Mesothelial cell of epicardium (in vitro differentiated cells): ENCODE measurements at regions not wholly inside any gene's neighbourhood (a gene's known extent, or its start where the extent isn't known, plus 50 kb on each side); places are given as distances from the start of the nearest gene placed in this dataset.

Experiments used
- DNase-seq, 2 experiments: peaks; one replicate each; pipeline ENCODE4 v3.0.0; 2021; ENCODE audit warnings: low spot score in 2 of 2; ENCODE audit not compliant: unreplicated experiment in 2 of 2
- H3K27ac Mint-ChIP-seq: 2 replicates; pipeline ENCODE4 v1.8.0; 2021; ENCODE audit warnings: mixed read lengths
- H3K27me3 Mint-ChIP-seq: 2 replicates; pipeline ENCODE4 v1.8.0; 2021; ENCODE audit warnings: low read depth, mixed read lengths
- H3K36me3 Mint-ChIP-seq: 2 replicates; pipeline ENCODE4 v1.8.0; 2021; ENCODE audit warnings: mixed read lengths
- H3K4me1 Mint-ChIP-seq: 2 replicates; pipeline ENCODE4 v1.8.0; 2021; ENCODE audit warnings: mixed read lengths
- H3K4me3 Mint-ChIP-seq: 2 replicates; pipeline ENCODE4 v1.8.0; 2021; ENCODE audit warnings: mild to moderate bottlenecking, moderate library complexity, mixed read lengths
- H3K9me3 Mint-ChIP-seq: 2 replicates; pipeline ENCODE4 v1.8.0; 2021; ENCODE audit warnings: mixed read lengths
- TF ChIP-seq, protein P1 (sequence below): fragments of 200-600 bp; sonication (generic); IDR thresholded peaks from one replicate; pipeline ENCODE4 v1.5.0; 2021; ENCODE audit warnings: antibody characterized with exemption; ENCODE audit not compliant: unreplicated experiment

DNA sequence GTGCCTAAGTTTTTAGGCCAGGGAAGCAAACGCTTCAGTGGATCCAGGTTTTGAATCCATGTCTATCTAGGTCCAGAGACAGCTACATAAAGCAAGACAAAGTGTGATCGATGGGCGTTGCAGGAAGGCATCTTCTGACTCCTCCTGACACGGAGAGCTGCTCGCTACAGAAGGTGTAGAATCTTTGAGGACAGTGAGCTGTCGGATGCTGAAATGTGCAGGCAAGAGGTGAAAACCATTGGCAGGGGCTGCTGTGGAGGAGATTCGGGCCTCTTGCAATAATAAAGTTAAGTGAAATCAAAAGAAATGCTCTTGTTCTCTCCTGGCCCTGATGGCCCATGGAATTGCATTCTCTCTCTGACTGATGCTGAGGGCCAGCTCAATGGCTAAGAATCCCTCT, 336.2 kb downstream of the CYRIA start:
- H3K9me3 Mint-ChIP-seq, result no peaks in the 10 kb centered on the region
- H3K4me1 Mint-ChIP-seq, result peaks cover 77% of the 10 kb centered on the region
- peak overlapping the region; percentile 91 for H3K27ac Mint-ChIP-seq
- TF ChIP-seq, protein P1, sequence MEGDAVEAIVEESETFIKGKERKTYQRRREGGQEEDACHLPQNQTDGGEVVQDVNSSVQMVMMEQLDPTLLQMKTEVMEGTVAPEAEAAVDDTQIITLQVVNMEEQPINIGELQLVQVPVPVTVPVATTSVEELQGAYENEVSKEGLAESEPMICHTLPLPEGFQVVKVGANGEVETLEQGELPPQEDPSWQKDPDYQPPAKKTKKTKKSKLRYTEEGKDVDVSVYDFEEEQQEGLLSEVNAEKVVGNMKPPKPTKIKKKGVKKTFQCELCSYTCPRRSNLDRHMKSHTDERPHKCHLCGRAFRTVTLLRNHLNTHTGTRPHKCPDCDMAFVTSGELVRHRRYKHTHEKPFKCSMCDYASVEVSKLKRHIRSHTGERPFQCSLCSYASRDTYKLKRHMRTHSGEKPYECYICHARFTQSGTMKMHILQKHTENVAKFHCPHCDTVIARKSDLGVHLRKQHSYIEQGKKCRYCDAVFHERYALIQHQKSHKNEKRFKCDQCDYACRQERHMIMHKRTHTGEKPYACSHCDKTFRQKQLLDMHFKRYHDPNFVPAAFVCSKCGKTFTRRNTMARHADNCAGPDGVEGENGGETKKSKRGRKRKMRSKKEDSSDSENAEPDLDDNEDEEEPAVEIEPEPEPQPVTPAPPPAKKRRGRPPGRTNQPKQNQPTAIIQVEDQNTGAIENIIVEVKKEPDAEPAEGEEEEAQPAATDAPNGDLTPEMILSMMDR, result no peak
- H3K36me3 Mint-ChIP-seq, result no peaks in the 10 kb centered on the region
- no peaks in the 10 kb centered on the region for H3K27me3 Mint-ChIP-seq
- no peak overlapping the region for H3K4me3 Mint-ChIP-seq
- DNase-seq, result no peak

- Mint-ChIP-seq H3K9me3 (no peaks in the 10 kb centered on the region), H3K27ac (peak overlapping the region; percentile 91), H3K36me3 (no peaks in the 10 kb centered on the region), H3K4me1 (peaks cover 73% of the 10 kb centered on the region), H3K27me3 (no peaks in the 10 kb centered on the region), H3K4me3 (no peak overlapping the region)
- no peak for DNase-seq
- TF ChIP-seq, protein P1, result no peak
These were observed 337.0 kb downstream of the CYRIA start for GRCh38 chr2:16328521-16329190.

DNA sequence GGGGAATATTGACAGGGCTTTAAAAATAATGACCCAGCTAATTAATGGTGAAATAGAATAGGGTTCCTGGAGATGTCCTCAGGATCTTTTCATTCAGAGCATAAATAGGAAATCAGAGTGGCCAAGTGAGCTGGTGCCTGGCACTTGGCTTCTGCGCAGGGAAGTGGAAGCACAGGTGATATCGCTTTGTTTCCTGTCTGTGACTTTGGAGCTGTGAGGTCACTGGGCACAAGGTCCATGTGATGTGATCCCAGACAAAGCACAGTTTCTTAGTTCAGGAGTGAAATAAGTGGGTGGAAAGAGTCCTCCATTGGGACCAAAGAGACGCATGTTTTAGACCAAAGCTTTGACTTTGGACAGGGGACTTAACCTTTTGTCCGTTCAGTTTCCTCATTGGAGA, 338.3 kb downstream of the CYRIA start:
- H3K9me3 Mint-ChIP-seq, result no peaks in the 10 kb centered on the region
- no peak overlapping the region for H3K4me3 Mint-ChIP-seq
- DNase-seq, result no peak
- no peaks in the 10 kb centered on the region for H3K27me3 Mint-ChIP-seq
- H3K4me1 Mint-ChIP-seq, result peaks cover 70% of the 10 kb centered on the region
- no peak overlapping the region for H3K27ac Mint-ChIP-seq
- TF ChIP-seq, protein P1, result no peak
- H3K36me3 Mint-ChIP-seq, result no peaks in the 10 kb centered on the region

DNA sequence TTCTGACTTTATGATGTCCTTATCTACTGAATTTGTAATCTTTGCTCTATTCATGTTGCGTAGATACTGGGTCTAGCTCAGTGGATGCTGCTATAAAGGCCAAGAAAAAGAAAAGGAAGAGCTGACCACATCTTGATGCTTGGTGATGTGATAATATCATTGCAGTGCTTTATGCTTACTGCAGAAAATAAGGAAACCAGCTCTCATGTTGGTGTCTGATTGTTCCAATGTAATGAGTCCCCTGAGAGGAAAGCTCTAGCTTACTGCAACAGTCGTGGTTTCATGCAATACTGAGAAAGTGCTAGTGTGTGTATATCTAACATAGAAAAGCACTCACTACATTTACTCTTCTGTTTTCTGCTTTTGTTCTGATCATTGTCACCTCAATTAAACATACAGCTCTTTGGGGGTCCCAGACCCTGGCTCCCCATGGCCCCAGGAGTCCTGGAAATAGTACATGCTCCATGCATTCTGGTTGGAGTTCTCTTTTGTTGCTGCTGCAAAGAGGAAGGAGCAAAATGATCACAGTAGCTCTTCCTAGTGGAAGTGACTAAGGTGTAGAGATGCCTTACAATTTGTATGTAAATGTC, 338.8 kb downstream of the CYRIA start:
- TF ChIP-seq, protein P1, result no peak
- no peak for DNase-seq
- Mint-ChIP-seq H3K9me3 (no peaks in the 10 kb centered on the region), H3K4me1 (peaks cover 70% of the 10 kb centered on the region), H3K27ac (peak overlapping the region; percentile 26), H3K4me3 (no peak overlapping the region), H3K36me3 (no peaks in the 10 kb centered on the region), H3K27me3 (no peaks in the 10 kb centered on the region)

GRCh38 chr2:16325976-16326510, 339.6 kb downstream of the CYRIA start:
- H3K36me3 Mint-ChIP-seq, result no peaks in the 10 kb centered on the region
- H3K27ac Mint-ChIP-seq, result no peak overlapping the region
- no peak overlapping the region for H3K4me3 Mint-ChIP-seq
- peaks cover 64% of the 10 kb centered on the region for H3K4me1 Mint-ChIP-seq
- no peaks in the 10 kb centered on the region for H3K27me3 Mint-ChIP-seq
- TF ChIP-seq, protein P1, result no peak
- H3K9me3 Mint-ChIP-seq, result no peaks in the 10 kb centered on the region
- no peak for DNase-seq
